ENCODE measurements at regions not wholly inside any gene's neighbourhood (a gene's known extent, or its start where the extent isn't known, plus 50 kb on each side); places are given as distances from the start of the nearest gene placed in this dataset.

DNA sequence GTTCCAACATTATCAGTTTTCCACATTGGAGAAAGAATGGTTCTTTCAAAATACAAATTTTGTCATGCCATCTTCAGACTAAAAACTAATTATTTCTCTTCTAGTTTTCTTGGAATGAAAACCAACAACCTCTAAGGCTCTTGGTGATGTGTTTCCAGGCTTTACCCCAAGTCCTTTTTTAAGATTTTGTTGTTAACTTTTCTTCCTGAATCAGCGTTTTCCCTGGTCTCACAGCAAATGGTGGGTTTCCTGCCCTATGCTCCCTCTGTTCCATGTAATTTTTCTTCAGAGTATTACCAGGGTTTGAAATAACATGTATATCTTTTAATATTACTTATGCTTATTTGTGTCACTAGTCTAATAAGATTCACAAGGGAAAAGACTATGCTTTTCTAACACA lies 1311.9 kb downstream of the LRFN5 start:
- TF ChIP-seq, protein P1, sequence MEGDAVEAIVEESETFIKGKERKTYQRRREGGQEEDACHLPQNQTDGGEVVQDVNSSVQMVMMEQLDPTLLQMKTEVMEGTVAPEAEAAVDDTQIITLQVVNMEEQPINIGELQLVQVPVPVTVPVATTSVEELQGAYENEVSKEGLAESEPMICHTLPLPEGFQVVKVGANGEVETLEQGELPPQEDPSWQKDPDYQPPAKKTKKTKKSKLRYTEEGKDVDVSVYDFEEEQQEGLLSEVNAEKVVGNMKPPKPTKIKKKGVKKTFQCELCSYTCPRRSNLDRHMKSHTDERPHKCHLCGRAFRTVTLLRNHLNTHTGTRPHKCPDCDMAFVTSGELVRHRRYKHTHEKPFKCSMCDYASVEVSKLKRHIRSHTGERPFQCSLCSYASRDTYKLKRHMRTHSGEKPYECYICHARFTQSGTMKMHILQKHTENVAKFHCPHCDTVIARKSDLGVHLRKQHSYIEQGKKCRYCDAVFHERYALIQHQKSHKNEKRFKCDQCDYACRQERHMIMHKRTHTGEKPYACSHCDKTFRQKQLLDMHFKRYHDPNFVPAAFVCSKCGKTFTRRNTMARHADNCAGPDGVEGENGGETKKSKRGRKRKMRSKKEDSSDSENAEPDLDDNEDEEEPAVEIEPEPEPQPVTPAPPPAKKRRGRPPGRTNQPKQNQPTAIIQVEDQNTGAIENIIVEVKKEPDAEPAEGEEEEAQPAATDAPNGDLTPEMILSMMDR (IDR thresholded peaks at IDR 0.05; ENCODE audit: extremely low read depth in 1 of 2, insufficient read depth in 1 of 2, low read depth in 1 of 2, low read length in 2 of 2) = no peak
- TF ChIP-seq POLR2AphosphoS5 (IDR thresholded peaks at IDR 0.05; ENCODE audit: insufficient read depth, low read depth, low read length) (no peak), EZH2 (IDR thresholded peaks at IDR 0.05; ENCODE audit: borderline replicate concordance, low read depth, low read length, severe bottlenecking) (no peak), POLR2A (IDR thresholded peaks at IDR 0.05; ENCODE audit: low read depth, low read length) (no peak)
- TF ChIP-seq, protein P2, sequence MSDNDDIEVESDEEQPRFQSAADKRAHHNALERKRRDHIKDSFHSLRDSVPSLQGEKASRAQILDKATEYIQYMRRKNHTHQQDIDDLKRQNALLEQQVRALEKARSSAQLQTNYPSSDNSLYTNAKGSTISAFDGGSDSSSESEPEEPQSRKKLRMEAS (IDR thresholded peaks at IDR 0.05; ENCODE audit: insufficient read depth, insufficient read length) = no peak

All from endothelial cell of umbilical vein (primary cell).